Liver (tissue), 8 donors: ENCODE measurements at regions not wholly inside any gene's neighbourhood (a gene's known extent, or its start where the extent isn't known, plus 50 kb on each side); places are given as distances from the start of the nearest gene placed in this dataset.

Experiments
- DNase-seq: peaks from one replicate; pipeline ENCODE4 v3.0.0-alpha.2; 2017; ENCODE audit warnings: low spot score
- H3K27ac ChIP-seq, 2 donors: one replicate each; pipeline ENCODE4 v1.7.0; 2013; ENCODE audit warnings: inconsistent platforms in 2 of 2, low read length in 2 of 2, control low read depth in 1 of 2, low read depth in 1 of 2, mild to moderate bottlenecking in 1 of 2
- H3K27me3 ChIP-seq, 4 donors: one replicate each; pipeline versions ENCODE4 v1.6.1 to v1.7.0; 2013; ENCODE audit warnings: low read length in 3 of 4, inconsistent platforms in 1 of 4, mild to moderate bottlenecking in 1 of 4, moderate library complexity in 1 of 4; ENCODE audit not compliant: control insufficient read depth in 4 of 4, insufficient read depth in 4 of 4
- H3K36me3 ChIP-seq, 4 donors: one replicate each; pipeline versions ENCODE4 v1.6.1 to v1.7.0; 2013; ENCODE audit warnings: low read length in 3 of 4, mild to moderate bottlenecking in 3 of 4, low read depth in 1 of 4, moderate library complexity in 1 of 4; ENCODE audit not compliant: control insufficient read depth in 4 of 4, insufficient read depth in 3 of 4
- H3K4me1 ChIP-seq, 4 donors: one replicate each; pipeline versions ENCODE4 v1.6.1 to v1.7.0; 2013; ENCODE audit warnings: low read length in 3 of 4, mild to moderate bottlenecking in 3 of 4, moderate library complexity in 1 of 4; ENCODE audit not compliant: control insufficient read depth in 4 of 4, insufficient read depth in 4 of 4
- H3K4me3 ChIP-seq, 3 donors: one replicate each; pipeline versions ENCODE4 v1.6.1 to v1.7.0; 2013; ENCODE audit warnings: low read length in 3 of 3, control low read depth in 1 of 3, low read depth in 1 of 3, mild to moderate bottlenecking in 1 of 3
- H3K9ac ChIP-seq, 2 donors: one replicate each; pipeline ENCODE4 v1.7.0; 2013; ENCODE audit warnings: low read length in 2 of 2, mild to moderate bottlenecking in 2 of 2, moderate library complexity in 2 of 2, control low read depth in 1 of 2, low read depth in 1 of 2
- H3K9me3 ChIP-seq, 4 donors: one replicate each; pipeline versions ENCODE4 v1.6.1 to v1.7.0; 2013; ENCODE audit warnings: low read length in 3 of 4; ENCODE audit not compliant: control insufficient read depth in 4 of 4
- EGR1 ChIP-seq, 2 donors: IDR thresholded peaks; 2 replicates each; pipeline ENCODE4 v1.6.1; 2016 to 2018; ENCODE audit warnings: antibody characterized with exemption in 2 of 2, low read depth in 2 of 2
- FOXA1 ChIP-seq: IDR thresholded peaks from 2 replicates; pipeline ENCODE4 v1.6.1; 2016; ENCODE audit warnings: antibody characterized with exemption
- FOXA2 ChIP-seq: IDR thresholded peaks from 2 replicates; pipeline ENCODE4 v1.6.1; 2016; ENCODE audit warnings: antibody characterized with exemption
- GABPA ChIP-seq, 2 donors: IDR thresholded peaks in 1 of 2; conservative IDR thresholded peaks in 1 of 2; 2 replicates each; pipeline ENCODE4 v1.6.1; 2016; ENCODE audit warnings: antibody characterized with exemption in 2 of 2, mild to moderate bottlenecking in 1 of 2, moderate library complexity in 1 of 2
- HNF4A ChIP-seq, 2 donors: conservative IDR thresholded peaks; 2 replicates each; pipeline ENCODE4 v1.6.1; 2016; ENCODE audit warnings: antibody characterized with exemption in 2 of 2, mild to moderate bottlenecking in 2 of 2
- HNF4G ChIP-seq: IDR thresholded peaks from 2 replicates; pipeline ENCODE4 v1.6.1; 2016; ENCODE audit warnings: antibody characterized with exemption
- JUND ChIP-seq, 2 donors: IDR thresholded peaks; 2 replicates each; pipeline ENCODE4 v1.6.1; 2016; ENCODE audit warnings: antibody characterized with exemption in 2 of 2
- NR2F2 ChIP-seq: IDR thresholded peaks from 2 replicates; pipeline ENCODE4 v1.6.1; 2016; ENCODE audit warnings: antibody characterized with exemption
- RAD21 ChIP-seq, 2 donors: IDR thresholded peaks; 2 replicates each; pipeline ENCODE4 v1.6.1; 2016; ENCODE audit warnings: antibody characterized with exemption in 2 of 2, mild to moderate bottlenecking in 2 of 2
- RXRA ChIP-seq, 2 donors: IDR thresholded peaks; 2 replicates each; pipeline ENCODE4 v1.6.1; 2017 to 2018; ENCODE audit warnings: antibody characterized with exemption in 2 of 2, mild to moderate bottlenecking in 1 of 2
- SP1 ChIP-seq: IDR thresholded peaks from 2 replicates; pipeline ENCODE4 v1.6.1; 2018; ENCODE audit warnings: antibody characterized with exemption, mild to moderate bottlenecking
- TAF1 ChIP-seq: conservative IDR thresholded peaks from 2 replicates; pipeline ENCODE4 v1.6.1; 2016; ENCODE audit warnings: antibody characterized with exemption, mild to moderate bottlenecking
- WGBS: extraction: QIAGEN DNeasy Blood & Tissue Kit; methylation state at CpG from one replicate; pipeline ENCODE4 v1.1.7; 2013; 5-methylcytosine and 5-hydroxymethylcytosine counted together
- TF ChIP-seq, protein P1 (sequence below): IDR thresholded peaks from 2 replicates; pipeline ENCODE4 v1.6.1; 2016; ENCODE audit warnings: antibody characterized with exemption
- TF ChIP-seq, protein P2 (sequence below): IDR thresholded peaks from 2 replicates; pipeline ENCODE4 v1.6.1; 2016; ENCODE audit warnings: antibody characterized with exemption, mild to moderate bottlenecking
- TF ChIP-seq, protein P3 (sequence below): IDR thresholded peaks from 2 replicates; pipeline ENCODE4 v1.6.1; 2016; ENCODE audit warnings: antibody characterized with exemption
- TF ChIP-seq, protein P4 (sequence below): fragments of 150-350 bp; IDR thresholded peaks from 2 replicates; pipeline ENCODE4 v1.5.1; 2017; ENCODE audit warnings: improper control_type of control experiment, low read depth, low read length; ENCODE audit not compliant: missing input control
- TF ChIP-seq, protein P5 (sequence below): IDR thresholded peaks from 2 replicates; pipeline ENCODE4 v1.6.1; 2016; ENCODE audit warnings: antibody characterized with exemption
- donor health status: healthy.
- donor health status: healthy.
- donor health status: healthy.
- donor health status: healthy.
- donor health status: healthy.

DNA sequence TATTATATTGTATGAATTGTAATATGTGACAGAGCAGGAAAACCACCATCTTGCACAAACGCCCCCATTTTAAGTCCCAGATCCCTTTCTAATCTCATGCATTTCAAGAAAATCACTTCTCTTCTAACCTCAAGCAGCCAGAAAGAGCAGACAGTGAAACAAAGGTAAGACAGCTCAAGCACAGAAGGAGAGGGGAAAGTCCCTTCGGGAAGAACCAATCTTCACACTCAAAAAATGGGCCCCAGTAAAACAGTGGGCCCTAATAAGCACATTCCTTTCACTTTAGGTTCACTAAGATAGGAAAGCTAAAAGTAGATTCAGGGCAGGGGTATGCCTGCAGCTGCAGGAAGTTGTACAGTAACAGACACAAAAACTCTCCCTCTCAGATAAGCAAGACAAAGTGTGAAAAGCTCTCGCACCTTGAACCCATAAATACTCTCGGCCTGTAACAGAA lies 1268.7 kb downstream of the SI start:
- Histone ChIP-seq H3K27ac (no peak overlapping the region), H3K9me3 (no peaks in the 10 kb centered on the region), H3K4me3 (no peak overlapping the region), H3K9ac (no peak overlapping the region), H3K27me3 (no peaks in the 10 kb centered on the region), H3K36me3 (no peaks in the 10 kb centered on the region), H3K4me1 (no peaks in the 10 kb centered on the region)
- DNase-seq = no peak
- 49% methylated on average over 4 of the region's 4 CpGs for WGBS
- TF ChIP-seq, protein P1, sequence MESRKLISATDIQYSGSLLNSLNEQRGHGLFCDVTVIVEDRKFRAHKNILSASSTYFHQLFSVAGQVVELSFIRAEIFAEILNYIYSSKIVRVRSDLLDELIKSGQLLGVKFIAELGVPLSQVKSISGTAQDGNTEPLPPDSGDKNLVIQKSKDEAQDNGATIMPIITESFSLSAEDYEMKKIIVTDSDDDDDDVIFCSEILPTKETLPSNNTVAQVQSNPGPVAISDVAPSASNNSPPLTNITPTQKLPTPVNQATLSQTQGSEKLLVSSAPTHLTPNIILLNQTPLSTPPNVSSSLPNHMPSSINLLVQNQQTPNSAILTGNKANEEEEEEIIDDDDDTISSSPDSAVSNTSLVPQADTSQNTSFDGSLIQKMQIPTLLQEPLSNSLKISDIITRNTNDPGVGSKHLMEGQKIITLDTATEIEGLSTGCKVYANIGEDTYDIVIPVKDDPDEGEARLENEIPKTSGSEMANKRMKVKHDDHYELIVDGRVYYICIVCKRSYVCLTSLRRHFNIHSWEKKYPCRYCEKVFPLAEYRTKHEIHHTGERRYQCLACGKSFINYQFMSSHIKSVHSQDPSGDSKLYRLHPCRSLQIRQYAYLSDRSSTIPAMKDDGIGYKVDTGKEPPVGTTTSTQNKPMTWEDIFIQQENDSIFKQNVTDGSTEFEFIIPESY = no peak
- TF ChIP-seq HNF4A (conservative IDR thresholded peaks at IDR 0.05) = no peak
- no peak for TF ChIP-seq NR2F2
- TF ChIP-seq HNF4G = no peak
- TF ChIP-seq JUND (IDR thresholded peaks at IDR 0.05) = no peak
- TF ChIP-seq, protein P2, sequence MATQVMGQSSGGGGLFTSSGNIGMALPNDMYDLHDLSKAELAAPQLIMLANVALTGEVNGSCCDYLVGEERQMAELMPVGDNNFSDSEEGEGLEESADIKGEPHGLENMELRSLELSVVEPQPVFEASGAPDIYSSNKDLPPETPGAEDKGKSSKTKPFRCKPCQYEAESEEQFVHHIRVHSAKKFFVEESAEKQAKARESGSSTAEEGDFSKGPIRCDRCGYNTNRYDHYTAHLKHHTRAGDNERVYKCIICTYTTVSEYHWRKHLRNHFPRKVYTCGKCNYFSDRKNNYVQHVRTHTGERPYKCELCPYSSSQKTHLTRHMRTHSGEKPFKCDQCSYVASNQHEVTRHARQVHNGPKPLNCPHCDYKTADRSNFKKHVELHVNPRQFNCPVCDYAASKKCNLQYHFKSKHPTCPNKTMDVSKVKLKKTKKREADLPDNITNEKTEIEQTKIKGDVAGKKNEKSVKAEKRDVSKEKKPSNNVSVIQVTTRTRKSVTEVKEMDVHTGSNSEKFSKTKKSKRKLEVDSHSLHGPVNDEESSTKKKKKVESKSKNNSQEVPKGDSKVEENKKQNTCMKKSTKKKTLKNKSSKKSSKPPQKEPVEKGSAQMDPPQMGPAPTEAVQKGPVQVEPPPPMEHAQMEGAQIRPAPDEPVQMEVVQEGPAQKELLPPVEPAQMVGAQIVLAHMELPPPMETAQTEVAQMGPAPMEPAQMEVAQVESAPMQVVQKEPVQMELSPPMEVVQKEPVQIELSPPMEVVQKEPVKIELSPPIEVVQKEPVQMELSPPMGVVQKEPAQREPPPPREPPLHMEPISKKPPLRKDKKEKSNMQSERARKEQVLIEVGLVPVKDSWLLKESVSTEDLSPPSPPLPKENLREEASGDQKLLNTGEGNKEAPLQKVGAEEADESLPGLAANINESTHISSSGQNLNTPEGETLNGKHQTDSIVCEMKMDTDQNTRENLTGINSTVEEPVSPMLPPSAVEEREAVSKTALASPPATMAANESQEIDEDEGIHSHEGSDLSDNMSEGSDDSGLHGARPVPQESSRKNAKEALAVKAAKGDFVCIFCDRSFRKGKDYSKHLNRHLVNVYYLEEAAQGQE = no peak
- TF ChIP-seq, protein P3, sequence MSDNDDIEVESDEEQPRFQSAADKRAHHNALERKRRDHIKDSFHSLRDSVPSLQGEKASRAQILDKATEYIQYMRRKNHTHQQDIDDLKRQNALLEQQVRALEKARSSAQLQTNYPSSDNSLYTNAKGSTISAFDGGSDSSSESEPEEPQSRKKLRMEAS = no peak
- TF ChIP-seq SP1 = no peak
- TF ChIP-seq, protein P4, sequence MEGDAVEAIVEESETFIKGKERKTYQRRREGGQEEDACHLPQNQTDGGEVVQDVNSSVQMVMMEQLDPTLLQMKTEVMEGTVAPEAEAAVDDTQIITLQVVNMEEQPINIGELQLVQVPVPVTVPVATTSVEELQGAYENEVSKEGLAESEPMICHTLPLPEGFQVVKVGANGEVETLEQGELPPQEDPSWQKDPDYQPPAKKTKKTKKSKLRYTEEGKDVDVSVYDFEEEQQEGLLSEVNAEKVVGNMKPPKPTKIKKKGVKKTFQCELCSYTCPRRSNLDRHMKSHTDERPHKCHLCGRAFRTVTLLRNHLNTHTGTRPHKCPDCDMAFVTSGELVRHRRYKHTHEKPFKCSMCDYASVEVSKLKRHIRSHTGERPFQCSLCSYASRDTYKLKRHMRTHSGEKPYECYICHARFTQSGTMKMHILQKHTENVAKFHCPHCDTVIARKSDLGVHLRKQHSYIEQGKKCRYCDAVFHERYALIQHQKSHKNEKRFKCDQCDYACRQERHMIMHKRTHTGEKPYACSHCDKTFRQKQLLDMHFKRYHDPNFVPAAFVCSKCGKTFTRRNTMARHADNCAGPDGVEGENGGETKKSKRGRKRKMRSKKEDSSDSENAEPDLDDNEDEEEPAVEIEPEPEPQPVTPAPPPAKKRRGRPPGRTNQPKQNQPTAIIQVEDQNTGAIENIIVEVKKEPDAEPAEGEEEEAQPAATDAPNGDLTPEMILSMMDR = no peak
- TF ChIP-seq TAF1 = no peak
- TF ChIP-seq, protein P5, sequence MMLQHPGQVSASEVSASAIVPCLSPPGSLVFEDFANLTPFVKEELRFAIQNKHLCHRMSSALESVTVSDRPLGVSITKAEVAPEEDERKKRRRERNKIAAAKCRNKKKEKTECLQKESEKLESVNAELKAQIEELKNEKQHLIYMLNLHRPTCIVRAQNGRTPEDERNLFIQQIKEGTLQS = no peak
- TF ChIP-seq FOXA2 = no peak
- TF ChIP-seq GABPA (IDR thresholded peaks at IDR 0.05 in 1 of 2, conservative IDR thresholded peaks at IDR 0.05 in 1 of 2) = no peak
- no peak for TF ChIP-seq FOXA1

DNA sequence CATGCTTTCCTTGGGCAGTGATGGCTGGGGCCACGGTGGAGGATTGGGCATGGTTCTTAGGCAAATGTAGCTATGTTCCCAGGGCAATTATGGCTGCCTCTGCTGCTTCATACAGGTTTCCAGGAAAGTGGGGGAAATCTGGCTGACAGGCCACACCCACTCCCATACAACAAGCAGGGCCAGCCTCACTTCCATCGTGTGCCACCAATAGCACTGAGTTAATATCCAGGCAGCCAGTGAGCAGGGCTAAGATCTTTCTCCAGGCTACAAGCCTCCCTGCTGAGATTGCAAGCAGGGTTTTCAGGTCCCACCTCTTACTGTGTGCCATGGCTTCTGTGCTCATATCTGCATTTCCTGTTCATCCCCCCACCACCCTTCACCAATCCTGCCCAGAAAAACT lies 1291.9 kb downstream of the SI start:
- Histone ChIP-seq H3K9me3 (peaks cover 0 to 2% (median 0%) of the 10 kb centered on the region in 4 donors), H3K4me3 (no peak overlapping the region), H3K36me3 (no peaks in the 10 kb centered on the region), H3K9ac (no peak overlapping the region), H3K27ac (no peak overlapping the region), H3K27me3 (no peaks in the 10 kb centered on the region), H3K4me1 (no peaks in the 10 kb centered on the region)
- TF ChIP-seq EGR1 (IDR thresholded peaks at IDR 0.05; ENCODE audit: low read depth in 2 of 2) (no peak), HNF4G (no peak), RAD21 (IDR thresholded peaks at IDR 0.05) (no peak), NR2F2 (no peak), FOXA2 (no peak), JUND (IDR thresholded peaks at IDR 0.05) (no peak), TAF1 (no peak), RXRA (IDR thresholded peaks at IDR 0.05) (no peak), SP1 (no peak), HNF4A (conservative IDR thresholded peaks at IDR 0.05) (no peak), FOXA1 (no peak)
- TF ChIP-seq, protein P5 = no peak
- TF ChIP-seq, protein P3 = no peak
- DNase-seq = no peak
- WGBS = 64% methylated on average over 2 of the region's 2 CpGs
